A549 (cell line): ENCODE measurements at regions not wholly inside any gene's neighbourhood (a gene's known extent, or its start where the extent isn't known, plus 50 kb on each side); places are given as distances from the start of the nearest gene placed in this dataset.

Experiments used
- BHLHE40 ChIP-seq: IDR thresholded peaks from 2 replicates; pipeline ENCODE4 v1.6.1; 2012; ENCODE audit warnings: low read depth, low read length, inconsistent platforms
- CEBPB ChIP-seq, 2 experiments: fragments of >200 bp in 1 of 2; sonication (Bioruptor Twin) in 1 of 2; formaldehyde crosslinking in 1 of 2; IDR thresholded peaks; 2 replicates each; pipeline ENCODE4 v1.6.1; 2012 to 2016
- CTCF ChIP-seq: fragments of >200 bp; sonication (Bioruptor Twin); formaldehyde crosslinking; IDR thresholded peaks from 3 replicates; pipeline ENCODE4 v1.5.1; 2016
- EP300 ChIP-seq, 2 experiments: fragments of >200 bp; sonication (Bioruptor Twin); formaldehyde crosslinking; IDR thresholded peaks; 2 replicates in 1 of 2; 3 replicates in 1 of 2; pipeline ENCODE4 v1.6.1; 2016 to 2017
- JUN ChIP-seq, 2 experiments: fragments of >200 bp; sonication (Bioruptor Twin); formaldehyde crosslinking; IDR thresholded peaks; 2 replicates in 1 of 2; 3 replicates in 1 of 2; pipeline ENCODE4 v1.6.1; 2016 to 2017
- POLR2A ChIP-seq: IDR thresholded peaks from 2 replicates; pipeline ENCODE4 v1.6.1; 2012; ENCODE audit warnings: mild to moderate bottlenecking, low read length
- RAD21 ChIP-seq, 2 experiments: fragments of >200 bp in 1 of 2; sonication (Bioruptor Twin) in 1 of 2; formaldehyde crosslinking in 1 of 2; IDR thresholded peaks in 1 of 2; conservative IDR thresholded peaks in 1 of 2; 2 replicates in 1 of 2; 3 replicates in 1 of 2; pipeline ENCODE4 v1.6.1; 2012 to 2018; ENCODE audit warnings: inconsistent platforms in 1 of 2
- RARB ChIP-seq: fragments of 250-450 bp; sonication (Bioruptor Pico); IDR thresholded peaks from 2 replicates; pipeline ENCODE4 v1.8.0; 2021; ENCODE audit warnings: mild to moderate bottlenecking, moderate library complexity
- SREBF2 ChIP-seq: fragments of 450-650 bp; IDR thresholded peaks from 2 replicates; pipeline ENCODE4 v1.6.1; 2014; ENCODE audit warnings: mild to moderate bottlenecking, moderate library complexity

GRCh38 chr10:85262992-85263391 is 934.6 kb downstream of the CCSER2 start:
- TF ChIP-seq RAD21 (conservative IDR thresholded peaks at IDR 0.05 in 1 of 2, IDR thresholded peaks at IDR 0.05 in 1 of 2) = no peak
- no peak for TF ChIP-seq SREBF2
- no peak for TF ChIP-seq RARB
- TF ChIP-seq JUN (IDR thresholded peaks at IDR 0.05) = no peak
- no peak for TF ChIP-seq CTCF
- no peak for TF ChIP-seq BHLHE40
- TF ChIP-seq EP300 (IDR thresholded peaks at IDR 0.05) = no peak
- TF ChIP-seq POLR2A = no peak
- no peak for TF ChIP-seq CEBPB (IDR thresholded peaks at IDR 0.05)
